ENCODE measurements at regions not wholly inside any gene's neighbourhood (a gene's known extent, or its start where the extent isn't known, plus 50 kb on each side); places are given as distances from the start of the nearest gene placed in this dataset.

DNA sequence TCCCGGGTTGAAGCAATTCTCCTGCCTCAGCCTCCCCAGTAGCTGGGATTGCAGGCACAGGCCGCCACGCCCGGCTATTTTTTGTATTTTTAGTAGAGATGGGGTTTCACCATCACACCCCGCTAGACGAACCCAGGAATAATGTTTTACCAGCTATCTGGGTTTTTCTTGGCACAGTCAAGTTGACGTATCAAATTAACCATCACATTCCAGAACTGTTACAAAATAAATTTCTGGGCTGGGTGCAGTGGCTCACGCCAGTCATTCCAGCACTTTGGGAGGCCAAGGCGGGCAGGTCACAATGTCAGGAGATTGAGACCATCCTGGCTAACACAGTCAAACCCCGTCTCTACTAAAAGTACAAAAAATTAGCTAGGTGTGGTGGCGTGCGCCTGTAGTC, 501.2 kb downstream of the SHISA9 start:
- Histone ChIP-seq H3K9me3 (no peaks in the 10 kb centered on the region), H3K9ac (no peak overlapping the region), H3K36me3 (replicated peaks in 1 of 2; ENCODE audit: control insufficient read depth in 1 of 2, insufficient read depth in 2 of 2, low read length in 1 of 2) (no peaks in the 10 kb centered on the region), H3K27ac (ENCODE audit: low read depth in 2 of 2, low read length in 1 of 2) (no peak overlapping the region), H2AFZ (ENCODE audit: low read depth) (no peak overlapping the region), H3K4me2 (no peak overlapping the region), H3K9me2 (no peaks in the 10 kb centered on the region), H3K79me2 (ENCODE audit: insufficient read depth) (no peaks in the 10 kb centered on the region), H3K4me3 (ENCODE audit: low read depth in 2 of 2, low read length in 1 of 2) (no peak overlapping the region), H3K27me3 (ENCODE audit: insufficient read depth) (no peaks in the 10 kb centered on the region), H4K20me1 (ENCODE audit: insufficient read depth) (no peaks in the 10 kb centered on the region), H3F3A (replicated peaks; ENCODE audit: insufficient read depth) (no peaks in the 10 kb centered on the region), H3K4me1 (ENCODE audit: control insufficient read depth in 1 of 2, insufficient read depth in 2 of 2, low read depth in 1 of 2, low read length in 1 of 2) (no peaks in the 10 kb centered on the region)
- no peak for DNase-seq
- CTCF ChIA-PET: no interaction called here
- WGBS (ENCODE audit: low lambda C conversion rate): 15% methylated on average over 12 of the region's 12 CpGs
- POLR2A ChIA-PET: no interaction called here
- TF ChIP-seq GATA2 (CRISPR knock-in tag; IDR thresholded peaks at IDR 0.05) (no peak), RXRA (IDR thresholded peaks at IDR 0.05; ENCODE audit: borderline replicate concordance, low read depth) (no peak), EP300 (IDR thresholded peaks at IDR 0.05; ENCODE audit: borderline replicate concordance in 1 of 2, low read depth in 1 of 2, low read length in 1 of 2) (no peak), CHD2 (IDR thresholded peaks at IDR 0.05; ENCODE audit: low read length, partially characterized antibody) (no peak), NRF1 (IDR thresholded peaks at IDR 0.05; ENCODE audit: low read depth, low read length) (no peak), TEAD4 (IDR thresholded peaks at IDR 0.05; ENCODE audit: borderline replicate concordance, insufficient read depth) (no peak), EZH2phosphoT487 (IDR thresholded peaks at IDR 0.05; ENCODE audit: borderline replicate concordance, low read depth) (no peak), TCF12 (IDR thresholded peaks at IDR 0.05) (no peak), FOXJ3 (CRISPR knock-in tag; IDR thresholded peaks at IDR 0.05) (no peak)
- TF ChIP-seq, protein P1, sequence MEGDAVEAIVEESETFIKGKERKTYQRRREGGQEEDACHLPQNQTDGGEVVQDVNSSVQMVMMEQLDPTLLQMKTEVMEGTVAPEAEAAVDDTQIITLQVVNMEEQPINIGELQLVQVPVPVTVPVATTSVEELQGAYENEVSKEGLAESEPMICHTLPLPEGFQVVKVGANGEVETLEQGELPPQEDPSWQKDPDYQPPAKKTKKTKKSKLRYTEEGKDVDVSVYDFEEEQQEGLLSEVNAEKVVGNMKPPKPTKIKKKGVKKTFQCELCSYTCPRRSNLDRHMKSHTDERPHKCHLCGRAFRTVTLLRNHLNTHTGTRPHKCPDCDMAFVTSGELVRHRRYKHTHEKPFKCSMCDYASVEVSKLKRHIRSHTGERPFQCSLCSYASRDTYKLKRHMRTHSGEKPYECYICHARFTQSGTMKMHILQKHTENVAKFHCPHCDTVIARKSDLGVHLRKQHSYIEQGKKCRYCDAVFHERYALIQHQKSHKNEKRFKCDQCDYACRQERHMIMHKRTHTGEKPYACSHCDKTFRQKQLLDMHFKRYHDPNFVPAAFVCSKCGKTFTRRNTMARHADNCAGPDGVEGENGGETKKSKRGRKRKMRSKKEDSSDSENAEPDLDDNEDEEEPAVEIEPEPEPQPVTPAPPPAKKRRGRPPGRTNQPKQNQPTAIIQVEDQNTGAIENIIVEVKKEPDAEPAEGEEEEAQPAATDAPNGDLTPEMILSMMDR (IDR thresholded peaks at IDR 0.05): no peak
- TF ChIP-seq, protein P2, sequence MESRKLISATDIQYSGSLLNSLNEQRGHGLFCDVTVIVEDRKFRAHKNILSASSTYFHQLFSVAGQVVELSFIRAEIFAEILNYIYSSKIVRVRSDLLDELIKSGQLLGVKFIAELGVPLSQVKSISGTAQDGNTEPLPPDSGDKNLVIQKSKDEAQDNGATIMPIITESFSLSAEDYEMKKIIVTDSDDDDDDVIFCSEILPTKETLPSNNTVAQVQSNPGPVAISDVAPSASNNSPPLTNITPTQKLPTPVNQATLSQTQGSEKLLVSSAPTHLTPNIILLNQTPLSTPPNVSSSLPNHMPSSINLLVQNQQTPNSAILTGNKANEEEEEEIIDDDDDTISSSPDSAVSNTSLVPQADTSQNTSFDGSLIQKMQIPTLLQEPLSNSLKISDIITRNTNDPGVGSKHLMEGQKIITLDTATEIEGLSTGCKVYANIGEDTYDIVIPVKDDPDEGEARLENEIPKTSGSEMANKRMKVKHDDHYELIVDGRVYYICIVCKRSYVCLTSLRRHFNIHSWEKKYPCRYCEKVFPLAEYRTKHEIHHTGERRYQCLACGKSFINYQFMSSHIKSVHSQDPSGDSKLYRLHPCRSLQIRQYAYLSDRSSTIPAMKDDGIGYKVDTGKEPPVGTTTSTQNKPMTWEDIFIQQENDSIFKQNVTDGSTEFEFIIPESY (IDR thresholded peaks at IDR 0.05; ENCODE audit: borderline replicate concordance, low read depth): no peak
- TF ChIP-seq, protein P3, sequence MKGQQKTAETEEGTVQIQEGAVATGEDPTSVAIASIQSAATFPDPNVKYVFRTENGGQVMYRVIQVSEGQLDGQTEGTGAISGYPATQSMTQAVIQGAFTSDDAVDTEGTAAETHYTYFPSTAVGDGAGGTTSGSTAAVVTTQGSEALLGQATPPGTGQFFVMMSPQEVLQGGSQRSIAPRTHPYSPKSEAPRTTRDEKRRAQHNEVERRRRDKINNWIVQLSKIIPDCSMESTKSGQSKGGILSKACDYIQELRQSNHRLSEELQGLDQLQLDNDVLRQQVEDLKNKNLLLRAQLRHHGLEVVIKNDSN (IDR thresholded peaks at IDR 0.05; ENCODE audit: borderline replicate concordance, low read depth): no peak

- no peaks in the 10 kb centered on the region for H4K20me1 ChIP-seq (ENCODE audit: insufficient read depth)
Measured at GRCh38 chr16:13403326-13403725, 501.9 kb downstream of the SHISA9 start.

More at GRCh38 chr16:13403326-13403725, 501.9 kb downstream of the SHISA9 start:
- CTCF ChIA-PET: no interaction called here
- POLR2A ChIA-PET: no interaction called here
- H3K4me3 ChIP-seq (ENCODE audit: low read depth in 2 of 2, low read length in 1 of 2): no peak overlapping the region
- H2AFZ ChIP-seq (ENCODE audit: low read depth): no peak overlapping the region
- no peaks in the 10 kb centered on the region for H3K36me3 ChIP-seq (replicated peaks in 1 of 2; ENCODE audit: control insufficient read depth in 1 of 2, insufficient read depth in 2 of 2, low read length in 1 of 2)
- no peak overlapping the region for H3K4me2 ChIP-seq
- no peaks in the 10 kb centered on the region for H3K9me2 ChIP-seq
- DNase-seq: no peak
- TF ChIP-seq TEAD4 (IDR thresholded peaks at IDR 0.05; ENCODE audit: borderline replicate concordance, insufficient read depth) (no peak), SIN3A (IDR thresholded peaks at IDR 0.05; ENCODE audit: borderline replicate concordance, low read depth, low read length) (no peak), EZH2phosphoT487 (IDR thresholded peaks at IDR 0.05; ENCODE audit: borderline replicate concordance, low read depth) (no peak), GABPA (IDR thresholded peaks at IDR 0.05; ENCODE audit: low read depth) (no peak), RFX5 (IDR thresholded peaks at IDR 0.05; ENCODE audit: low read length) (no peak), ELF1 (IDR thresholded peaks at IDR 0.05) (no peak), RCOR1 (IDR thresholded peaks at IDR 0.05; ENCODE audit: low read length) (no peak), EP300 (IDR thresholded peaks at IDR 0.05; ENCODE audit: borderline replicate concordance in 1 of 2, low read depth in 1 of 2, low read length in 1 of 2) (no peak), POLR2AphosphoS5 (IDR thresholded peaks at IDR 0.05; ENCODE audit: low read depth, low read length) (no peak), SMC3 (IDR thresholded peaks at IDR 0.05; ENCODE audit: low read depth, low read length) (no peak), GATA2 (CRISPR knock-in tag; IDR thresholded peaks at IDR 0.05) (no peak), FOXM1 (IDR thresholded peaks at IDR 0.05; ENCODE audit: low read depth) (no peak), NFIC (IDR thresholded peaks at IDR 0.05; ENCODE audit: borderline replicate concordance) (no peak), USF2 (IDR thresholded peaks at IDR 0.05; ENCODE audit: borderline replicate concordance, low read depth, low read length) (no peak)
- TF ChIP-seq, protein P2 (IDR thresholded peaks at IDR 0.05; ENCODE audit: borderline replicate concordance, low read depth): no peak
- H3K9ac ChIP-seq: no peak overlapping the region
- no peaks in the 10 kb centered on the region for H3K27me3 ChIP-seq (ENCODE audit: insufficient read depth)
- H3K27ac ChIP-seq (ENCODE audit: low read depth in 2 of 2, low read length in 1 of 2): no peak overlapping the region
- no peaks in the 10 kb centered on the region for H3F3A ChIP-seq (replicated peaks; ENCODE audit: insufficient read depth)
- no peaks in the 10 kb centered on the region for H3K79me2 ChIP-seq (ENCODE audit: insufficient read depth)
- H3K4me1 ChIP-seq (ENCODE audit: control insufficient read depth in 1 of 2, insufficient read depth in 2 of 2, low read depth in 1 of 2, low read length in 1 of 2): no peaks in the 10 kb centered on the region
- no peaks in the 10 kb centered on the region for H3K9me3 ChIP-seq

Measured in SK-N-SH (cell line).